ENCODE measurements at regions not wholly inside any gene's neighbourhood (a gene's known extent, or its start where the extent isn't known, plus 50 kb on each side); places are given as distances from the start of the nearest gene placed in this dataset.
"Not testable (repeated sequence)": the region's sequence is repeated elsewhere in the genome, so short reads cannot be mapped to it uniquely, and the experiment has no call there.

DNA sequence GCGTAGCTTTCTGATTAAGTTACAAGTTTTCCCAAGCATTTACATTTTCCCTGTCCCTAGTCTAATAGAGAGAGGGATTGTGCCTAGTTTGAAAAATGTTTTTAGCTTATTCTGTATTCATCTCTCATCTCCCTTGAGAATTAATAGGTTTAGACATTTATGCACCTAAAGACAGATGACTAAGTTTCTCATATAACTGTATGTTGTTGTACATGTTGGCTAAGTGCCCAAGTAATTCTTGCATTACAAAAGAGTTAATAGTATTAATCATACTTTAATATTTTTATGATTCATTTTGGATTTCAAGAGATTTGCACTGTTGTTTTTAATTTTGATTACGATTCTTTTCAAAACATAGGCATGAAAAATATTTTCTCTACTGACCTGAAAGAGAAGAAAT is 109.0 kb upstream of the TBL1XR1 start:
- no peak for DNase-seq

DNA sequence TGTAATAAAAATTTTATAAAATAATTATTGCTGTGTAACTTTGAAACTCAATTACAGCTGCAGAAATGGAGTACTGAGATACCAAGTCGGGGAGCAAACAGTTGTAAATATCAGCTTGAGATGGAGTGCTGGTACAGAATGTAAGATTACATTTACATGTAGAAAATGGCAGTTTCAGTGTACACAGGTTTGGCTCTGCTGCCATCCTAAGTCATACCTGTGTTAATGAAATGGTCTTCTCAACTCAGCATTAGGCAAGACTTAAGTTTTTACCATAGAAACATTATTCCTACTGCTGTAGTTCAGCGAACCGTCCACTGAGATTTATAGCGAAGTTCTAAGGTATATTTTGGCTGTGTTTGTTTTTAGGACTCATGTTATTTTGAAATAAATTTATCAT is 110.1 kb upstream of the TBL1XR1 start:
- DNase-seq = no peak

DNA sequence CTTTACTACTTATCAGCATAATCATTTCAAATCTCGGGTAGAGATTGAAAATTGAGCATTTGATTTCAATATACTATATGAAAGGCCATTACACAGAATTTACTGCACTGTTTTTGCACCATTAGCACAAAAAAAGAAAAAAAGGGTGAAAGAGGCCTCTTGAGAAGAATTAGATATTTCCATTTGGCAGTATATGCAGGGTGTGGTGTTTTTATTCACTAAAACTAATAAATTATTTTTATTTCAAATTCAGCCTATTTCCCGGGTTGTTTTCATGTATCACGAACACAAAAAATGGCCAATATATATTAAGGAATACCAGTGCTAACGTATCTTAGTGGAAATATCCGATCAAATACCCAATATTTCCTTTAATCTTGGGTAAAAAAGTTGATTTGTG is 110.5 kb upstream of the TBL1XR1 start:
- no peak for DNase-seq

DNA sequence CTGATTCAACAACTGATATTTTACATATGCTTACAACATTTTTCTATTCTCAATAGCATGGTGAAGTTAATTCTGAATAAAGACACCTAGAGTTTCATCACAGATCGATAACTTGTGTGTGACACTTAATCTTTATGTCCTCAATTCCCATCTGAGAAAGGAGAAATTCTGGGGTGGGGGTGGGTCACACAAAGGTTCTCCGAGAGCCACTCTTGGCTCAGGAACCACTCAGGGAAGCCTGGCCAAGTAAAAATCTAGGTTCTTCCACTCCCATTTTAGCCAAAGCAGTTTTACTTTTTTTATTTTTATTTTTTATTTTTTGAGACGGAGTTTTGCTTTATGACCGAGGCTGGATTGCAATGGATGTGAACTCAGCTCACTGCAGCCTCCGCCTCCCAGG is 111.0 kb upstream of the TBL1XR1 start:
- DNase-seq = no peak

DNA sequence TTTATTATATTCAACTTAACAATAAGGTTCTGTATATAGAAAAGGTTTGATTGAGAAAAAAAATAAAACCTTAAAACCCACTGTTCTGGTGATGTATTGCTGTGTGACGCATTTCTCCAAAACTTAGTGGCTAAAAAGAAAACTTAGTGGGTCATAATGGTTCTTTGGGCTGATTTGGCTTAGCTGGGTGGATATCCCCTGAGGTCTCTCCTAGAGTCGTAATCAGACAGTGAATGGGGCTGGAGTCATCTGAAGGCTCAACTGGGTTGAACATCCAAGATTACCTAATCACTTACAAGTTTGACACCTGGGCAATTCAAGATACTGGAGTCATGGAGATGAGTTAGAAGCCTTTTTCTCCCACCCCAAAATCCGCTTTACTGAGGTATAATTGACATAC is 111.6 kb upstream of the TBL1XR1 start:
- no peak for DNase-seq

DNA sequence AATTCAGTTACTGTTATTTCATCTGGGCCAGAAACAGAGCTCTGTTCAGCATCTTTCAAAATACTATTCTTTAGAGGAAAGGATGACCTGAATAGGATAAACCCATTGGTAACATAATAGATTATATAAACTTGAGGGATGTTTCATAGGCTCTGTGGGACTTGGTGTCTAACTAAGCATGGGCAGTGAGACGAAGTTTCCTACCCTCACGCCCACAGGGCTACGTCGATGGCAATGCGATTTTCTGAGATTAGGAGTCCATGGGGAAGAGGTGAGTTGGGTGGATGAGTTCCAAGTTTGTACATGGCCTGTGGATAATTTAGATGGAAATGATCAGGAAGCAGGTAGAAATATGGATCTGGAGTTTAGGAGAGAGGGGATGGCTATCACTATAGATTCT is 115.2 kb upstream of the TBL1XR1 start:
- DNase-seq = no peak

DNA sequence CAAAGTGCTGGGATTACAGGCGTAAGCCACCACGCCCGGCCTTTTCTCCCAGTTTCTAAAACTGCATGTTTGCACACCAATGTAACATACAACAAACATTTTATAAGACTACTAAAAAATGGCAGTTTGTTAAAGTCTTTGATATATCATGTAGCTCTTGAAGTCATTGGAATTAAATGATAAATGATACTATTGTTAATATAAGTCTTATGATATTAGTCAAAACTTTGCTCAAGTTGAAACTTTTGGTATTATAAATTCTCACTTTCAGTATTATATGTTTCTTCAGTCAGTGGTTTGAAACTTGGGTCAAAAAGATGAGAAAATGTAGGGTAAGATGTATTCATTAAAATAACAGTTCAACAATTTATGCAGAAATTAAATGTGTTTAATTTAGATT is 117.6 kb upstream of the TBL1XR1 start:
- DNase-seq = no peak

DNA sequence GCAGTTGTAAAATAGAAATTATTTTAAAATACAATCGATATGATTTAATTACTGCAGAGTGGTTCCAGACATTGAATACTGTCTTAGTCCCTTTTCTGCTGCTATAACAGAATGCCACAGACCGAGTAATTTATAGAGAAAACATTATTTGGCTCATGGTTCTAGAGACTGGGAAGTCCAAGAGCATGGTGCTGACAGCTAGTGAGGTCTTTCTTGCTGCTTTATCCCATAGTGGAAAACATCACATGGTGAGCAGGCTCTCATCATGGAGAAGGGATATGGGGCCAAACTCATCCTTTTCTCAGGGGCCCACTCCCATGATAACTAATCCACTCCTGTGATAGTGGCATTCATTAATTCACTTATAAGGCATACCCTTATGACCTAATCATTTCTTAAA is 120.0 kb upstream of the TBL1XR1 start:
- no peak for DNase-seq

DNA sequence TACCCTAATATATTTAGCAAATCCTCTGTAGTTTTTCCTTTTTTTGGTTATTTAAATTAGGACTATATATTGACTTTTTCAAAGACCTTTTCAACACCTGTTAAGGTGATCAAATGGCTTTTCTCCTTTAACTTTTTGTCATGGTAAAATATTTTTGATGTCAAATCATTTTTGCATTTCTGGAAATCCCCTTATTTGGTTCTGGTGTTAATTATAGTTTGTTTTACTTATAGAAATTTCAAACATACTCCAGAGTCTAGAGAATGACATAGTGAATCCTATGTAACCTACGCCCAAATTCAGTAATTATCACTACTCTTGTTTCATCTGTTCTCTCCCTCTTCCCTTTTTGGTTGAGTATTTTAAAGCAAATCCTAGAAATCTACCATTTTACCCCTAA is 121.3 kb upstream of the TBL1XR1 start:
- no peak for DNase-seq

DNA sequence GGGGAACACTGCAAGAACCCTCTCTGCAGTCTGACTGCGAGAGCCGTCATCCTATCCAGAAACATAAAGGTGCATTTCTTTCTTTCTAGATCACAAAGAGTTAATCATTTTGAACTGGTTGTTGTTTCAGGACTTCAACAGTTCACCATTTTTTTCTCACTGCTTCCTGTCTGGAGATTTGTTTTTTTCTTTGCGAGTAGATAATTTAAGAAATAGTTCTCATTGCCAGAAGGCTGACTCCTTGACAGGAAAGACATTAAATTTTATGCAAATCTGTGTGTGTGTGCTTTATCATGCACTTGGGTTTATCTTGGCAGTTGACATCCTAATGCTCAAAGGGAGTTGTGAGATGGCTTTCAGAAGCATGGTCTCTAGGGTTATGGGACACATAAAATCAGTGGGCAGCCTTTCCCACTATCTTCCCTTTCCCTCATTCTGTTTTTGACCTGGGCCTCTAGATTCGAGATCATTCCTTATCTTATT is 123.5 kb upstream of the TBL1XR1 start:
- no peak for DNase-seq

DNA sequence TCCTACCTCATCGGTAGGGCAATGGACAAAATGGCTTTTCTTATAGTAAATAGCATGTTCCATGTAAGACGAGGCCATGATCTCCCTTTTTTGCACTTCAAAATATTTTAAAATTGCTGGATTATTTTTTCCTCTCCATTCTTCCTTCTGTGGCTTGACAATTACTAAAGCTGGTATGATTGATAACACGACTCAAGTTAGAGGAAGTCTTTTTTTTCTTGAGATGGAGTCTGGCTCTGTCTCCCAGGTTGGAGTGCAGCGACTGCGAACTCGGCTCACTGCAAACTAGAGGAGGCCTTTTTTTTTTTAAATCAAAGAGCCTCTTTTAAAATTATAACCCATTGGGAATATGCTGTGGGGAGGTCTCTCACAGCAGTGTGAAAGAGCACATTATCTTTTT is 124.5 kb upstream of the TBL1XR1 start:
- no peak for DNase-seq

DNA sequence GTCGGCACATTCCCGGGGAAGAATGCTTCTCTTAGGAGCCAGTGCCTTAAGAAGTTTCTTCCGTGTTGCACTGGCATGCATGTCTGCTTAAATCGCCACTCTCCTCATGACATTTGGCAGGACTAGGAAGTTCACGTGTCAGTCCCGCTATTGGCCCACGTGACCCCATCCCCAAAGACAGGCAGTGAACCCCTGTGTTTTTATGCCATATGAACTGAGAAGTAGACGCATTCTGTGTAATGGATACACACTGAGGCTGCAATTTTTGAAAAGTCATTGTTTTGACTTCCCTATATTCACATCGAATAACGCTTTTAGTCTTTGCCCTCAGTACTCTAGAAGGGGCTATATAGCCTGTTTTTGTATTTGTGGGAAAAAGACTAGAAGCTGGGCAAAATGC is 125.6 kb upstream of the TBL1XR1 start:
- DNase-seq = no peak

DNA sequence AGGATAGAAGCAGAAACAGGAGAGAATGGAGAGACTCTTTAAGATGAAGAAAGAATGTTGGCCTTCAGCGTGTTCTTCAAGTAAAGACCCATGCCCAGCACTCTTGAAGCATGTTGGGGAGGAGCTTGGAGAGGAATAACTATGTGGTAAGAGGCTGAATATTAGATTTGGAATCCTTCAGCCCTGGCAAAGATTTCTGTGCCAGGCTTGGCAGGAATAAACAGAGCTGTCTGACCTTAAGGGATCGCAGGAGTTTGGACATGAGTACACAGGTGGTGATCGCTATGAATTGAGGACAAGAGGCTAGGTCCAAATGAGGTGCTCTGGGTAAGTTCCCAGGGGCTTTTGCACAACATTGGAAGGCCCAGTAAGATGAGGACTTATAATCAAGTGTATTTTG is 132.6 kb upstream of the TBL1XR1 start:
- DNase-seq = no peak

DNA sequence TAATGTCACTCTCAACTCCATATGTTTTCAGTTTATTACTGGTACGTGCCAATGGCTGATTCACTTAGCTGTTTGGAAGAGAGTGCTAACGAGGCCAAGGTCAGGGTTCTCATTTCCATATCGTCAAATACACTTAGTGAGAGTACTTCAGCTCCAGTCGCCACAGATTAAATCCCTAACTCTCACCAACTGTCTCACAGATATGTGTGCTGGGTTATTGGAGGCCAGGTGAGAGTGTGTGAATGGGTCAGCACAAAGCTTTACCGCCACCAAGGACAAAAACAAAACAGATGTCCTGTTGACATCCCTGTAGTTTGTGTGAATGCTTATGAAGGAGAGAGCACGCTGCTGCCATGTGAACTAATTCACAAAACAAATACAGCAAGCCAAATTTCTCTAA is 133.5 kb upstream of the TBL1XR1 start:
- DNase-seq = peak; percentile 82 to 93

DNA sequence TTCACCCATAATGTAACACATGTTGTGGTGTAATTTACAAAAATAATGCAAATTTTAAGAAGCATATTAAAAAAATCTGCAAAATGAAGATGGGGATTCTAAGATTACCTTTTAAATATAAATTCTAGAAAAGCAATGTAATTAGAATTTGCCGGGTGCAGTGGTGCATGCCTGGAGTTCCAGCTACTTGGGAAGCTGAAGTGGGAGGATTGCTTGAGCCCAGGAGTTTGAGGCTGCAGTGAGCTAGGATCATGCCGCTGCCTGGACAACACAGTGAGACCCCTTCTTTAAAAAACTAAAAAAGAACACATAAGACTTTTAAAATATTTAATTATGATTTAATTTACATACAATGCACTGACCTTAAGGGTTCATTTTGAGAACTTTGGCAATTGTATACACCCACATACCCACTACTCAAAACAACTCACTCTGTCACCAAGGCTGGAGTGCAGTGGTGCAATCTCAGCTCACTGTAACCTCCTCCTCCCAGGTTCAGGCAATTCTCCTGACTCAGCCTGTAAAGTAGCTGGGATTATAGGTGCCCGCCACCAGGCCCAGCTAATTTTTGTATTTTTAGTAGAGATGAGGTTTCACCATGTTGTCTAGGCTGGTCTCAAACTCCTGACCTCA is 134.0 kb upstream of the TBL1XR1 start:
- DNase-seq = no peak

DNA sequence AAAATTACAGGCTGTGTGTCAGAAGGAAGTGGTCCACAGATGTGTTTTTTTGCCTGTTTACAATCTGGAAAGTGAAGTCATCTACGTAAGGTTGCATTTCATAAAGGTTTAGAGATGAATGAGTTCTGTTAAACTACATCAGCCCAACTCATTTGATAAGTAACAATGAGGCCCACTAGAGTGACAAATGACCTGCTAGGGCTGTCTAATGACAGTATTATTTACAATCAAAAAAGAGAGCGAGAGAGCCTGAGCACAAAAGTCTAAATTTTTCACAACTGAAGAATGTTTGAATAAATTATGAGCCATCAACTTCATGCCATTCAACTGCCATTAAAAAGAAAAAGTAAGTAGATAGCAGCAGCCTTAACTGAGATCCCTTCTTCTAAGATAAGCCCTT is 135.7 kb upstream of the TBL1XR1 start:
- DNase-seq = no peak

DNA sequence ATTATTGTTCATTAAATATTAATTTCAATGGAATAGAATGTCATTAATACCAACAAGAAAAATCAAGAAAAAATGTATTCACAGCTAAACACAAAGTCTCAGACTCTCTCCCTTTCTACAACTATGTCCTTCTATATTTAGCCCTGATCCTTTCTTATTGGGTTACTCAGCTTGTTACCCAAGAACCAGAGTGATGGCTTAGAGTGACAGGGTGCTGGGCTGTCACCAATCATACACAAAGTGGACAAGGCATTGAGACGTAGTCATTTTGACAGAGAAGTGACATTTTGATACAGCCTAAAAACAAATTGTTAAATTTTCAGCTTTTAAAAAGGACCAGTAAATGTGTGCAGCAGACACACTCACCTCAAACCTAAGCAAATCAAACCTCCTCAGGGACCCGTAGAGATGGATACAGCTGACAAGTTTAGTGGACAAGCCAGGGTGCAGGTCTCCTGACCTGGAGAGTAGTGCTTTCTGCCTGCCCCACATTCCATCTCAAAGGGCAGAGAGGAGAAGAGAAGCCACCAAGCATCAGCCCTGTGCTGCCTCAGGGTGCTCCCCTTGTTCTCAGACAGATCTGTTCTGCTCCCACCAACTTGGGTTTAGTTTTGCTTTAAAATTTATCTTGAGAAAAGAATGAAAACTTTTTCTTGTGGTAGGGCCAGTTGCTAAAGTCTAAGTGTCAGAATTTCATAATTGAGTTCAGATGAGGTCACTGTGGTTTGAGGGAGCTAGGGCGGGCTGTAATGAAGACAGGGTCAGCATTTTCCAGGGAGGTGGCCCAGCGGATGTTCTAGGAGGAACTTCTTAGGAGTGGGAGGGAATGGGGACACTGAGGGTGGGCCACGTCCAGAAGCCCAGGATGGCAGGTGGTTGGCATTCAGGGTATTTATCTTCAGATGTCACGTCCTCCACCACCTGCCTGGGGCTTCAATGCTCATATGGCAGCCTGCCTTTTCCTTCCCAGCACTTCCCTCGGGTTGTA is 136.5 kb upstream of the TBL1XR1 start:
- peak in 1 of 2 experiments; percentile 36 for DNase-seq

DNA sequence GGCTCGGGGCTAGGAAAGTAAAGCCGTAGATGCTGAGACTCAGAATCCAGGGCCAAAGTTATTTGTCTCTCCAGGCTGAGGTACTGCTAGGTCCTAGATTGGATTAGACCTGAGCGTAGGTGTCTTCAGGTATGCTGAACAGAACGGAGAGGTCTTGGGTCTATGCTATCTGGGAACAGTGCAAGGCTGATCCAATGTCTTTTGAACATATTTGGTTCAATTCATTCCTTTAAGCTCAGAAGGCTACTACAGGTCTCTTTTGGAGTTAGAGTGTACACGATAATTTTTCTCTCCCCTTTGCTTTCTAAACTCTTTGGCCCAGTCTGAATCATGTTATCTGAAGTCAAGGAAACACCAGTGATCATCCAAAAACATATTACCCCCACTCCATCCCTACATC is 137.5 kb upstream of the TBL1XR1 start:
- no peak for DNase-seq

DNA sequence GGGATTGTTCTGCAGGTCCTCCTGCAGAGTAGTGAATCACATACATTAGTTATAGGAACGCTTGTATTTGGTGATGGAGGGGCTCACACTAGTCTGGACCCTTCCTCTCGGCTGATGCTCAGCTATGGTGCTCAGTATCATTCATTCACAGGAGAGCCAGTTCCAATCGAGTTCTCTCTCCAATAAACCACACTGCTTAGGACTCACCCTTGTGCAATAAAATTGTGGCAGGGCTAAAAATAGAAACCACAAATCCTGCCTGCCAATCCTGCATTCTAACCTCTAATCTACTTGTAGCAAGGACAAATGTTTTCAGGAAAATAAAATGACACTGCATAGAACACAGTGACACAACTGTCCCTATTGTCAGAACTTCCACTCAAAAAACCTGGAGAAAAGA is 138.4 kb upstream of the TBL1XR1 start:
- no peak for DNase-seq

DNA sequence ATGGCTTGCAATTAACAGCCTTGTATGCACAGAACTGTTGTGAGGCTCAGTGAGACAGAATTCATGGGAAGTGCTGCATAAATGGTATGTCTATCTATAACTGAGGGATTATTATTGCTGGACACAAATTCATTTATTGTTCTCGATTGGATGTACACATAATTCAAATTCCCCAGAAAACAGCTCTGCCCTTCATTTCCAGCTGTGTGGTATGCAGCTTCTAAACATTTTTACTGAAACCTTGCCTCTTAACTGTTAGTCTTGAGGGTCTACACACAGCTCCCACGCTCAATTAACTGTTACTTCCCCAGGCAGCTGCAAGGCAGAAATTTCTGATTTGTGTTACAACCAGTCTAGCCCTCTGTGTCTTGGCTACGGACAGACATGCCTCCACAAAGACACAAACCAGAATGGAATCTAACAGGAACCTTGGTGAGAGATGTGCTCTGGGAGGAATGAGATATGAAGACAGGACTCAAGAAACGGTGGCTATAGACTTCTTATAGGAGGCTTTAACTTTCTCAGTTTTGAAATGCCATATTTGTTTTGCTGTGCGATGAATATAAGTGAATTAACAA is 139.7 kb upstream of the TBL1XR1 start:
- DNase-seq = no peak

DNA sequence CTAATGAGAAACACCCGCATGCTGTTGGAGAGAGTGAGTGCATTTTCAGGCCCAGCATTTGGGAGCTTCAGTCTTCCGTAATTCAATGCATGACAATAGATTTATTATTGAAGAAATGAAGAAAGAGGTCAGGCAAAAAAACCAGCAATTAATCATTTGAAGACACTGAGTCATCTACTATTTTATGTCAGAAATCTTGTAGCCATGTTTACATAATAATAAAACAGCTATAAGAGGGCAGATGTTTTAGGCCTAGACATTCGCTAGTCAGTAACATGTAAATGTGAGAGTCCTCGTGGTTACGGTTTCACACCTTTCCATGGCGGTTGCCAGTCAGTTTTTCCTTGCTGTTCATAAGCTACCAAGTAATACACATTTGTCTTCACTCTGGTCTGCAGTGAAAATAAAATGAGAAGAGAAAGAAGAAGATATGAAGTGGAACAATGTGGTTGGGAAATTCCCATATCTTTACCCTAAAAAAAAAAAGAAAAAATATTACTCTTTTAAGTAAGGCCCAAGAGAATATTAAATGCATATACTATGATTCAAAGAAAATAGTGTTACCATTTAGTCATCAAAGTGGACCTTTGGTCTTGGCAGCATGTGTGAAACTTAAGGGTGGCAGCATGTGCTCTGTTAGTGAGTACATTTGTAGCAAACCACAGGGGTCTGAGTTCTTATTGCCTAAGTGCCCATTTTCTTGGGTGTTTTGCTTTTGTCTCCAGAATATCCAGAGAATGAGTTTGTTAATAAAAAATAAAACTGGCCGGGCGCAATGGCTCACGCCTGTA is 140.5 kb upstream of the TBL1XR1 start:
- DNase-seq = no peak

DNA sequence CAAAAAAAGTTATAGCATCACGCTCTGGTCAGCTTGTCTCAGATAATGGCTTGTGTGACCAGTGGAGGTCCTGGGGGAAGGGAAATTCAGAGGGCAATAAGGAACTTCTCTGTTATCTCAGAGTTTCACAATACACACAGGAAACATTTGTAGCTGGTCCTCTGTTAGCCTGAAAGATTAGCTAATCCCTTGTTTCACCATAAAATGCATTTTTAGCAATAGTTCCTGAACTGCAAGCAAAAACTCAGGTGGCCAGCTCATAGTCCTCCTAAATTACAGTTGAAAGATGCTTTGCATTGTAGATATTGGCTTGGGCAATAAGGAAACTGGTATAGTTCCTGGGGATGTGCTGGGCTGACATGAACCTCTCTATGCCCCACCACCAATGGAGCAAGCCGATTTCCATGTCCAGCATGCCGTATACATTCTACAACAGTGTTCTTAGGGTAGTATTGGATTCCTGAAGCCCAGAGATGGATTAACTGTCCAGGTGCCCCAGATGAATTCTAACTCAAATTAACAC is 141.5 kb upstream of the TBL1XR1 start:
- no peak for DNase-seq

DNA sequence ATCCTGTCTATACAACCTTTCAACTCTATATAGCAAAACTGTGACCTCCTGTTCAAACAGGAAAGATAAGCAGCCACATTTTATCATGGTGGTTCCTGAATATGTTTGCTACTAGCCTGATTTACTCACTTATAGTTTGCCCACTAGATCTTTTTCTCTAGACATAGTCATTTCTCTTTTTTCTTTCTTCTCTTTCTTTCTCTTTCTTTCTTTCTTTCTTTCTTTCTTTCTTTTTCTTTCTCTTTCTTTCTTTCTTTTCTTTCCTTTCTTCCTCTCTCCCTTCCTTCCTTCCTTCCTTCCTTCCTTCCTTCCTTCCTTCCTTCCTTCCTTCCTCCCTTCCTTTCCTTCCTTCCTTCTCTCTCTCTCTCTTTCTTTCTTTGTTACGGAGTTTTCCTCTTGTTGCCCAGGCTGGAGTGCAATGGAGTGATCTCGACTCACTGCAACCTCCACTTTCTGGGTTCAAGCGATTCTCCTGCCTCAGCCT is 142.0 kb upstream of the TBL1XR1 start:
- not testable (repeated sequence) for DNase-seq
